ENCODE measurements at regions not wholly inside any gene's neighbourhood (a gene's known extent, or its start where the extent isn't known, plus 50 kb on each side); places are given as distances from the start of the nearest gene placed in this dataset.

GRCh38 chr5:27290172-27290571 lies 251.8 kb upstream of the CDH9 start:
- DNase-seq: no peak

- no peak for DNase-seq
Measured at GRCh38 chr5:27276119-27276518, 237.7 kb upstream of the CDH9 start.

- DNase-seq: no peak
Measured at GRCh38 chr5:27275345-27275744, 237.0 kb upstream of the CDH9 start.

GRCh38 chr5:27269766-27270165 lies 231.4 kb upstream of the CDH9 start:
- DNase-seq: no peak

- no peak for DNase-seq
Measured at GRCh38 chr5:27267209-27267824, 228.9 kb upstream of the CDH9 start.

- DNase-seq: no peak
Measured at GRCh38 chr5:27266184-27266583, 227.8 kb upstream of the CDH9 start.

GRCh38 chr5:27257696-27258095 lies 219.3 kb upstream of the CDH9 start:
- DNase-seq: no peak

- DNase-seq: no peak
Measured at GRCh38 chr5:27252911-27253310, 214.5 kb upstream of the CDH9 start.

GRCh38 chr5:27242258-27242626 lies 203.9 kb upstream of the CDH9 start:
- DNase-seq: no peak

- no peak for DNase-seq
Measured at GRCh38 chr5:27241564-27242257, 203.3 kb upstream of the CDH9 start.

GRCh38 chr5:27240791-27241190 lies 202.4 kb upstream of the CDH9 start:
- DNase-seq: no peak

- DNase-seq: no peak
Measured at GRCh38 chr5:27234916-27235315, 196.5 kb upstream of the CDH9 start.

- no peak for DNase-seq
Measured at GRCh38 chr5:27221410-27221809, 183.0 kb upstream of the CDH9 start.

- DNase-seq: no peak
Measured at GRCh38 chr5:27220752-27221151, 182.4 kb upstream of the CDH9 start.

- no peak for DNase-seq
Measured at GRCh38 chr5:27217977-27218376, 179.6 kb upstream of the CDH9 start.

- no peak for DNase-seq
Measured at GRCh38 chr5:27217155-27217956, 179.0 kb upstream of the CDH9 start.

GRCh38 chr5:27216367-27216950 lies 178.1 kb upstream of the CDH9 start:
- no peak for DNase-seq

GRCh38 chr5:27208051-27208450 lies 169.7 kb upstream of the CDH9 start:
- DNase-seq: no peak

- DNase-seq: no peak
Measured at GRCh38 chr5:27191786-27192510, 153.6 kb upstream of the CDH9 start.

- DNase-seq: no peak
Measured at GRCh38 chr5:27172693-27173092, 134.3 kb upstream of the CDH9 start.

GRCh38 chr5:27171761-27172261 lies 133.4 kb upstream of the CDH9 start:
- DNase-seq: no peak

GRCh38 chr5:27158775-27159174 lies 120.4 kb upstream of the CDH9 start:
- no peak for DNase-seq

- no peak for DNase-seq
Measured at GRCh38 chr5:27158171-27158570, 119.8 kb upstream of the CDH9 start.

Measured in NK-92 treated with Interleukin-12 subunit alpha and Interleukin-12 subunit beta, amount 100 ng/mL, for 24 hours (cell line).